IgD-negative memory B cell (primary cell): ENCODE measurements at regions not wholly inside any gene's neighbourhood (a gene's known extent, or its start where the extent isn't known, plus 50 kb on each side); places are given as distances from the start of the nearest gene placed in this dataset.

ENCODE experiments used
- H3K27ac Mint-ChIP-seq, 3 donors: one replicate each; pipeline ENCODE4 v1.8.0; 2020 to 2022; ENCODE audit warnings: mild to moderate bottlenecking in 3 of 3, mixed read lengths in 3 of 3, moderate library complexity in 1 of 3
- H3K27me3 Mint-ChIP-seq: one replicate; pipeline ENCODE4 v1.8.0; 2021; ENCODE audit warnings: mixed read lengths
- H3K36me3 Mint-ChIP-seq: one replicate; pipeline ENCODE4 v1.8.0; 2020; ENCODE audit warnings: mild to moderate bottlenecking, mixed read lengths
- H3K4me1 Mint-ChIP-seq, 3 donors: one replicate each; pipeline ENCODE4 v1.8.0; 2020 to 2022; ENCODE audit warnings: mixed read lengths in 3 of 3, mild to moderate bottlenecking in 1 of 3
- H3K4me3 Mint-ChIP-seq, 4 donors: one replicate each; pipeline ENCODE4 v1.8.0; 2020 to 2022; ENCODE audit warnings: mild to moderate bottlenecking in 4 of 4, mixed read lengths in 4 of 4, moderate library complexity in 3 of 4
- H3K9me3 Mint-ChIP-seq, 3 donors: one replicate each; pipeline ENCODE4 v1.8.0; 2020 to 2021; ENCODE audit warnings: mixed read lengths in 3 of 3, mild to moderate bottlenecking in 1 of 3

DNA sequence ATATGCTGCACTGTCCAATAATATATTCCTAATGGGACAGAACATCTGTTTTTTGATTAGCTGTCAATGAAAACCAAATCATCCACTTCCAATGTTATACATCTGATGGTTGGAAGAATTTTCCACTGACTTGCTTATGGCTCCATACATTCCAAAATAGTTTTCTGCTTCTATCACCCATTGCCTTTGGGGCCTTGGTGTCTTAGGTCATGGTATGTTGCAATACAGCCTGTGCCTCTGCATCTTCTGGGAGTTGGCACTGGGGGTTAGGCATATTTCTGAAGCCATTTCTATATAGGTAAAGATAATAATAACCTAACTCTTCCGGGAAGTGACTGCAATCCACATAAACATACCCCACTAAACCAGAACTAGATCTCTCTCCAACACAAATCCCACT is 53.2 kb upstream of the NR3C2 start:
- Mint-ChIP-seq H3K4me1 (no peaks in the 10 kb centered on the region), H3K27ac (no peak overlapping the region), H3K36me3 (peaks cover 2% of the 10 kb centered on the region), H3K4me3 (no peak overlapping the region), H3K9me3 (peaks cover 0 to under 1% (median 0%) of the 10 kb centered on the region in 3 donors), H3K27me3 (no peaks in the 10 kb centered on the region)
